ENCODE measurements at regions not wholly inside any gene's neighbourhood (a gene's known extent, or its start where the extent isn't known, plus 50 kb on each side); places are given as distances from the start of the nearest gene placed in this dataset.

- Mint-ChIP-seq H3K36me3 (no peaks in the 10 kb centered on the region), H3K27me3 (peaks cover 14 to 18% of the 10 kb centered on the region in 2 donors), H3K4me3 (no peak overlapping the region), H3K9me3 (peaks cover 0 to 5% (median 0%) of the 10 kb centered on the region in 3 donors), H3K27ac (no peak overlapping the region), H3K4me1 (no peaks in the 10 kb centered on the region)
- H3K27me3 ChIP-seq (replicated peaks in 1 of 2; ENCODE audit: control insufficient read depth in 2 of 2, extremely low read depth in 1 of 2, insufficient read depth in 2 of 2, low read length in 1 of 2): peaks cover 0 to 5% of the 10 kb centered on the region in 2 experiments
- H3K4me3 ChIP-seq (ENCODE audit: control insufficient read depth in 1 of 2, extremely low read depth in 1 of 2, low read length in 1 of 2): no peak overlapping the region
- 94% methylated on average over 7 of the region's 9 CpGs for WGBS (ENCODE audit: insufficient coverage)
- ChIA-PET POLR2A (no interaction called here), CTCF (no interaction called here)
- no peaks in the 10 kb centered on the region for H3K4me1 ChIP-seq (ENCODE audit: control insufficient read depth in 1 of 2, extremely low read depth in 1 of 2, insufficient read depth in 2 of 2, low read length in 2 of 2)
- ATAC-seq (replicated peaks in 1 of 4): no peak
- H3K27ac ChIP-seq (ENCODE audit: low read length): no peak overlapping the region
- DNase-seq: no peak
- H3K9me3 ChIP-seq: no peaks in the 10 kb centered on the region
- H3K36me3 ChIP-seq (ENCODE audit: control insufficient read depth in 2 of 2, extremely low read depth in 1 of 2, insufficient read depth in 1 of 2, low read length in 1 of 2): no peaks in the 10 kb centered on the region
These were observed 99.8 kb downstream of the TTLL2 start for GRCh38 chr6:167424700-167425099.

- no peaks in the 10 kb centered on the region for H3K9me3 ChIP-seq
- no peak overlapping the region for H3K4me3 Mint-ChIP-seq
- peaks cover 0 to 5% (median 0%) of the 10 kb centered on the region in 3 donors for H3K9me3 Mint-ChIP-seq
- no CpG with 5 or more reads among the region's 5 CpGs for WGBS (ENCODE audit: insufficient coverage)
- POLR2A ChIA-PET: no interaction called here
- no peak overlapping the region for H3K27ac Mint-ChIP-seq
- no peak for ATAC-seq (replicated peaks in 1 of 4)
- no peaks in the 10 kb centered on the region for H3K36me3 ChIP-seq (ENCODE audit: control insufficient read depth in 2 of 2, extremely low read depth in 1 of 2, insufficient read depth in 1 of 2, low read length in 1 of 2)
- H3K36me3 Mint-ChIP-seq: no peaks in the 10 kb centered on the region
- H3K27ac ChIP-seq (ENCODE audit: low read length): no peak overlapping the region
- H3K4me3 ChIP-seq (ENCODE audit: control insufficient read depth in 1 of 2, extremely low read depth in 1 of 2, low read length in 1 of 2): no peak overlapping the region
- H3K27me3 ChIP-seq (replicated peaks in 1 of 2; ENCODE audit: control insufficient read depth in 2 of 2, extremely low read depth in 1 of 2, insufficient read depth in 2 of 2, low read length in 1 of 2): peaks cover 0 to 6% of the 10 kb centered on the region in 2 experiments
- H3K4me1 ChIP-seq (ENCODE audit: control insufficient read depth in 1 of 2, extremely low read depth in 1 of 2, insufficient read depth in 2 of 2, low read length in 2 of 2): no peaks in the 10 kb centered on the region
- no peak for DNase-seq
- H3K27me3 Mint-ChIP-seq: peaks cover 14 to 26% of the 10 kb centered on the region in 2 donors
- no peaks in the 10 kb centered on the region for H3K4me1 Mint-ChIP-seq
- CTCF ChIA-PET: no interaction called here
These were observed 101.2 kb downstream of the TTLL2 start for GRCh38 chr6:167426084-167426483.

GRCh38 chr6:167426651-167427050 lies 101.8 kb downstream of the TTLL2 start:
- ChIA-PET CTCF (no interaction called here), POLR2A (no interaction called here)
- Histone ChIP-seq H3K36me3 (ENCODE audit: control insufficient read depth in 2 of 2, extremely low read depth in 1 of 2, insufficient read depth in 1 of 2, low read length in 1 of 2) (no peaks in the 10 kb centered on the region), H3K4me3 (ENCODE audit: control insufficient read depth in 1 of 2, extremely low read depth in 1 of 2, low read length in 1 of 2) (no peak overlapping the region), H3K27me3 (replicated peaks in 1 of 2; ENCODE audit: control insufficient read depth in 2 of 2, extremely low read depth in 1 of 2, insufficient read depth in 2 of 2, low read length in 1 of 2) (peaks cover 0 to 9% of the 10 kb centered on the region in 2 experiments), H3K4me1 (ENCODE audit: control insufficient read depth in 1 of 2, extremely low read depth in 1 of 2, insufficient read depth in 2 of 2, low read length in 2 of 2) (no peaks in the 10 kb centered on the region), H3K9me3 (no peaks in the 10 kb centered on the region), H3K27ac (ENCODE audit: low read length) (no peak overlapping the region)
- Mint-ChIP-seq H3K4me1 (no peaks in the 10 kb centered on the region), H3K9me3 (peaks cover 0 to 5% (median 0%) of the 10 kb centered on the region in 3 donors), H3K36me3 (no peaks in the 10 kb centered on the region), H3K27ac (no peak overlapping the region), H3K27me3 (peaks cover 15 to 27% of the 10 kb centered on the region in 2 donors), H3K4me3 (no peak overlapping the region)
- ATAC-seq (replicated peaks in 1 of 4): no peak
- DNase-seq: no peak
- WGBS (ENCODE audit: insufficient coverage): 75% methylated on average over 4 of the region's 5 CpGs

GRCh38 chr6:167428664-167429333 lies 103.9 kb downstream of the TTLL2 start:
- ATAC-seq (replicated peaks in 1 of 4) (no peak), DNase-seq (no peak)
- Histone ChIP-seq H3K4me1 (ENCODE audit: control insufficient read depth in 1 of 2, extremely low read depth in 1 of 2, insufficient read depth in 2 of 2, low read length in 2 of 2) (no peaks in the 10 kb centered on the region), H3K4me3 (ENCODE audit: control insufficient read depth in 1 of 2, extremely low read depth in 1 of 2, low read length in 1 of 2) (no peak overlapping the region), H3K27me3 (replicated peaks in 1 of 2; ENCODE audit: control insufficient read depth in 2 of 2, extremely low read depth in 1 of 2, insufficient read depth in 2 of 2, low read length in 1 of 2) (peaks cover 0 to 9% of the 10 kb centered on the region in 2 experiments), H3K27ac (ENCODE audit: low read length) (no peak overlapping the region), H3K9me3 (no peaks in the 10 kb centered on the region), H3K36me3 (ENCODE audit: control insufficient read depth in 2 of 2, extremely low read depth in 1 of 2, insufficient read depth in 1 of 2, low read length in 1 of 2) (no peaks in the 10 kb centered on the region)
- WGBS (ENCODE audit: insufficient coverage): 60% methylated on average over 2 of the region's 4 CpGs
- no peaks in the 10 kb centered on the region for H3K4me1 Mint-ChIP-seq
- POLR2A ChIA-PET: no interaction called here
- CTCF ChIA-PET: no interaction called here
- H3K4me3 Mint-ChIP-seq: no peak overlapping the region
- H3K36me3 Mint-ChIP-seq: no peaks in the 10 kb centered on the region
- H3K9me3 Mint-ChIP-seq: peaks cover 0 to 5% (median 0%) of the 10 kb centered on the region in 3 donors
- H3K27me3 Mint-ChIP-seq: peaks cover 16 to 30% of the 10 kb centered on the region in 2 donors
- H3K27ac Mint-ChIP-seq: no peak overlapping the region

GRCh38 chr6:167429353-167429752 lies 104.5 kb downstream of the TTLL2 start:
- peaks cover 0 to 5% (median 0%) of the 10 kb centered on the region in 3 donors for H3K9me3 Mint-ChIP-seq
- Histone ChIP-seq H3K27me3 (replicated peaks in 1 of 2; ENCODE audit: control insufficient read depth in 2 of 2, extremely low read depth in 1 of 2, insufficient read depth in 2 of 2, low read length in 1 of 2) (peaks cover 0 to 9% of the 10 kb centered on the region in 2 experiments), H3K36me3 (ENCODE audit: control insufficient read depth in 2 of 2, extremely low read depth in 1 of 2, insufficient read depth in 1 of 2, low read length in 1 of 2) (no peaks in the 10 kb centered on the region), H3K9me3 (no peaks in the 10 kb centered on the region), H3K4me1 (ENCODE audit: control insufficient read depth in 1 of 2, extremely low read depth in 1 of 2, insufficient read depth in 2 of 2, low read length in 2 of 2) (no peaks in the 10 kb centered on the region), H3K4me3 (ENCODE audit: control insufficient read depth in 1 of 2, extremely low read depth in 1 of 2, low read length in 1 of 2) (no peak overlapping the region), H3K27ac (ENCODE audit: low read length) (no peak overlapping the region)
- no peak overlapping the region for H3K27ac Mint-ChIP-seq
- WGBS (ENCODE audit: insufficient coverage): 68% methylated on average over 4 of the region's 4 CpGs
- DNase-seq (no peak), ATAC-seq (replicated peaks in 1 of 4) (no peak)
- no peak overlapping the region for H3K4me3 Mint-ChIP-seq
- CTCF ChIA-PET: no interaction called here
- H3K4me1 Mint-ChIP-seq: no peaks in the 10 kb centered on the region
- peaks cover 16 to 30% of the 10 kb centered on the region in 2 donors for H3K27me3 Mint-ChIP-seq
- no peaks in the 10 kb centered on the region for H3K36me3 Mint-ChIP-seq
- POLR2A ChIA-PET: no interaction called here

GRCh38 chr6:167435209-167435728 lies 110.4 kb downstream of the TTLL2 start:
- no peak overlapping the region for H3K4me3 ChIP-seq (ENCODE audit: control insufficient read depth in 1 of 2, extremely low read depth in 1 of 2, low read length in 1 of 2)
- Mint-ChIP-seq H3K4me3 (no peak overlapping the region), H3K4me1 (no peaks in the 10 kb centered on the region), H3K27me3 (peaks cover 14 to 16% of the 10 kb centered on the region in 2 donors), H3K27ac (no peak overlapping the region), H3K9me3 (no peaks in the 10 kb centered on the region), H3K36me3 (no peaks in the 10 kb centered on the region)
- H3K36me3 ChIP-seq (ENCODE audit: control insufficient read depth in 2 of 2, extremely low read depth in 1 of 2, insufficient read depth in 1 of 2, low read length in 1 of 2): no peaks in the 10 kb centered on the region
- CTCF ChIA-PET: no interaction called here
- DNase-seq: no peak
- H3K27ac ChIP-seq (ENCODE audit: low read length): no peak overlapping the region
- POLR2A ChIA-PET: no interaction called here
- H3K4me1 ChIP-seq (ENCODE audit: control insufficient read depth in 1 of 2, extremely low read depth in 1 of 2, insufficient read depth in 2 of 2, low read length in 2 of 2): no peaks in the 10 kb centered on the region
- no peak for ATAC-seq (replicated peaks in 1 of 4)
- H3K27me3 ChIP-seq (replicated peaks in 1 of 2; ENCODE audit: control insufficient read depth in 2 of 2, extremely low read depth in 1 of 2, insufficient read depth in 2 of 2, low read length in 1 of 2): peaks cover 0 to 14% of the 10 kb centered on the region in 2 experiments
- no peaks in the 10 kb centered on the region for H3K9me3 ChIP-seq
- 89% methylated on average over 11 of the region's 16 CpGs for whole genome bisulfite sequencing (ENCODE audit: insufficient coverage)
